Left lobe of liver (tissue), 2 donors: ENCODE measurements at regions not wholly inside any gene's neighbourhood (a gene's known extent, or its start where the extent isn't known, plus 50 kb on each side); places are given as distances from the start of the nearest gene placed in this dataset.

ENCODE experiments used
- ATAC-seq: fragments of 200-7000 bp; cut with Tn5 transposase; one replicate; pipeline ENCODE4 v1.9.1; 2020; ENCODE audit warnings: mild to moderate bottlenecking, moderate library complexity
- DNase-seq: peaks from one replicate; pipeline ENCODE4 v3.0.0-alpha.2; 2020; ENCODE audit warnings: low spot score
- donor health status: DM: no; HTN: no; CAD: no; lungs with moderate emphysema.
- donor health status: DM: no; HTN: yes; CAD: no.

GRCh38 chrX:88526385-88526784 lies 220.6 kb upstream of the CPXCR1 start:
- peak; percentile 31 for ATAC-seq

GRCh38 chrX:88558421-88558820 lies 188.6 kb upstream of the CPXCR1 start:
- peak; percentile 72 for ATAC-seq
- no peak for DNase-seq

More at GRCh38 chrX:88526385-88526784, 220.6 kb upstream of the CPXCR1 start:
- DNase-seq, result no peak

GRCh38 chrX:88560673-88561330 lies 186.2 kb upstream of the CPXCR1 start:
- ATAC-seq (peak; percentile 95), DNase-seq (no peak)

GRCh38 chrX:88584283-88584682 lies 162.7 kb upstream of the CPXCR1 start:
- ATAC-seq (no peak), DNase-seq (no peak)

- ATAC-seq (no peak), DNase-seq (no peak)
Observed at GRCh38 chrX:88586317-88586716, 160.7 kb upstream of the CPXCR1 start.

GRCh38 chrX:88603237-88603636 lies 143.8 kb upstream of the CPXCR1 start:
- ATAC-seq (no peak), DNase-seq (no peak)

- ATAC-seq, result peak; percentile 91
- DNase-seq, result peak; percentile 65
Observed at GRCh38 chrX:88604433-88605221, 142.4 kb upstream of the CPXCR1 start.

GRCh38 chrX:88605222-88605583 lies 141.8 kb upstream of the CPXCR1 start:
- no peak for DNase-seq
- ATAC-seq, result peak; percentile 54

- DNase-seq (no peak), ATAC-seq (peak; percentile 69)
Observed at GRCh38 chrX:88612870-88613329, 134.1 kb upstream of the CPXCR1 start.

GRCh38 chrX:88613338-88613737 lies 133.7 kb upstream of the CPXCR1 start:
- peak; percentile 97 for ATAC-seq
- DNase-seq, result no peak

- DNase-seq (no peak), ATAC-seq (no peak)
Observed at GRCh38 chrX:88621278-88621677, 125.7 kb upstream of the CPXCR1 start.

- ATAC-seq, result no peak
Observed at GRCh38 chrX:88655460-88655859, 91.6 kb upstream of the CPXCR1 start.

GRCh38 chrX:88660836-88661235 lies 86.2 kb upstream of the CPXCR1 start:
- DNase-seq (no peak), ATAC-seq (no peak)

More at GRCh38 chrX:88655460-88655859, 91.6 kb upstream of the CPXCR1 start:
- DNase-seq, result no peak

- DNase-seq (no peak), ATAC-seq (no peak)
Observed at GRCh38 chrX:88672261-88672660, 74.8 kb upstream of the CPXCR1 start.
